NOMO-1 (cell line): ENCODE measurements at regions not wholly inside any gene's neighbourhood (a gene's known extent, or its start where the extent isn't known, plus 50 kb on each side); places are given as distances from the start of the nearest gene placed in this dataset.

ENCODE experiments used
- DNase-seq, 2 experiments: peaks; one replicate each; lab custom pipeline; 2025; ENCODE audit not compliant: unreplicated experiment in 2 of 2; lab: John Stamatoyannopoulos, UW

DNA sequence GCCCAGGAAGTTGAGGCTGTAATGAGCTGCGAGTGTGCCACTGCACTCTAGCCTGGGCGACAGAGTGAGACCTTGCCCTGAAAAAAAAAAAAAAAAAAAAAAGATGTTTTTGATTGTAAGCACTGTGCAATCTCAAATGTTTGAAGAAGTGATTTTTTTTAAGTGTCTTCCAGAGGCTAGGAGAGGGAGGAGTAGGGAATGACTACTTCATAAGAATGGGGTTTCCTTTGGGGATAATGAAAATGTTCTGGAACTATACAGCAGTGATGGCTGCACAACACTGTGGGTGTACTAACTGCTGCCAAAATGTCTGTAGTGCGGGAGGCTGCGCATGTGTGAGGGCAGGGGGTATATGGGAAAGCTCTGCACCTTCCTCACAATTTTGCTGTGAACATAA, 83.7 kb downstream of the MCFD2 start:
- no peak for DNase-seq

DNA sequence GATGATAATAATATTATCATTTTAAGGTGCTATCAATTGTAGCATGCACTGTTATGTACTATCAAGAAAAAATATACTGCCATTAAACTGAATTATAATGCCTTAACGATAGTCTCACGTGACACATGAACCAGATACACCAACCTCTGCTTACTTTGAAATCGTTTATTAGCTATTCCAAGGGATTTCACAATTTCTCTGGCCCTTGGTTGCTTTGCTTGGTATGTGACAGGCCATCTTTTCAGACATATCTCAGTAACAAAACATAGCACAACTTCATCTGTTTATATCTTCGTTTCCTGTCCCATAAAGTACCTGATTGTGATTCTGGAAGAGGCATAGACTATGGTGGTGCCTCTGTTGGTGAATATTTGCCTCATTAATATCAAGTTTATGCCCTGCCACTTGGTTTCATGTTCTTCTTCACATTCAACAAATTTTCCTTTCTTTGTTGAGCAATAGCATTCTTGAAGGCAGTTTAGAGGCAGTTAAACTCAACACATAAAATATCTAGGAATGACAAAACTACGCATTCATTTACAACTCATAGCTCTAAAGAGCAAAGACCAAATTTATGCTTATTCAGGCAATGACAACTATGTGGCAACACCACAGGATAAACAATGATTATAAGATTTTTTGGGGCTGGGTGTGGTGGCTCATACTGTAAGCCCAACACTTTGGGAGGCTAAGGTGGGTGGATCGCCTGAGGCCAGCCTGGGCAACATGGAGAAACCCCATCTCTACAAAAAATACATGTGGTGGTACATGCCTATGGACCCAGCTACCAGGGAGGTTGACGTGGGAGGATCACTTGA, 84.3 kb downstream of the MCFD2 start:
- no peak for DNase-seq

DNA sequence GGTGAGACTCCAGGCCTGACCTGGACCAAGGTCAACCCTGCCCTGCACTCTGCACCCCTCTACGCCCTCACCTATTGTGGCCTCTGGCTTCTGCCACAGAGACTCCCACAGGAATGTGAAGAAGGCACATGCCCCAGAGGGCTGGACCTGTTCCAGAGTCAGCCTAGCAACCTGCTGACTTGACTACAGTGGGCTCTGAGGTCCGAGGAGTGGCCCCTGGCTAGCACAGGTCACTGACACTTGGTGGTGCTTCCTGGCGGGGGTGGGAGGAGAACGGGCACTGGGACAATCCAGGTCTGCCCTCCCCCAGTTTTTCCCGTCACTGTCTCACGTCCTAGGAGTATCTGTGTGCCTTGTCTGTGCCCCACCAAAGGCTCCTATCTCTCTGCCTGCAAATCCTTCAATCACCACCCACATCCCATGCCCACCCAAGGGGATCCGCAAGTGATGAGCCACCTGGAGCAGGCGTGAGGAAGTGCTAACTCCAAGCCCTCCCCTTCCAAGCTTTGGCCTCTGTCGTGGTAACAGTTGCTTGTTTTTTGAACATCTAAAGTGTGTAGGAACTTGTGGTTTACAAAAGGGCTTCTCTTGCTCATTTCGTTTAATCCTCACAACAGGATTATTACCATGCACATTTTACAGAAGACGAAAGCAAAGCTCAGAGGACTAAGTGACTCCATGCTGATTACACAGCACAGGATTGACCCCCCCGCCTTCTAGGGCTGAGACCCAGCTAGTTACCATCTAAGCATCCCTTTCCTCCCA, 86.2 kb downstream of the MCFD2 start:
- DNase-seq: no peak

DNA sequence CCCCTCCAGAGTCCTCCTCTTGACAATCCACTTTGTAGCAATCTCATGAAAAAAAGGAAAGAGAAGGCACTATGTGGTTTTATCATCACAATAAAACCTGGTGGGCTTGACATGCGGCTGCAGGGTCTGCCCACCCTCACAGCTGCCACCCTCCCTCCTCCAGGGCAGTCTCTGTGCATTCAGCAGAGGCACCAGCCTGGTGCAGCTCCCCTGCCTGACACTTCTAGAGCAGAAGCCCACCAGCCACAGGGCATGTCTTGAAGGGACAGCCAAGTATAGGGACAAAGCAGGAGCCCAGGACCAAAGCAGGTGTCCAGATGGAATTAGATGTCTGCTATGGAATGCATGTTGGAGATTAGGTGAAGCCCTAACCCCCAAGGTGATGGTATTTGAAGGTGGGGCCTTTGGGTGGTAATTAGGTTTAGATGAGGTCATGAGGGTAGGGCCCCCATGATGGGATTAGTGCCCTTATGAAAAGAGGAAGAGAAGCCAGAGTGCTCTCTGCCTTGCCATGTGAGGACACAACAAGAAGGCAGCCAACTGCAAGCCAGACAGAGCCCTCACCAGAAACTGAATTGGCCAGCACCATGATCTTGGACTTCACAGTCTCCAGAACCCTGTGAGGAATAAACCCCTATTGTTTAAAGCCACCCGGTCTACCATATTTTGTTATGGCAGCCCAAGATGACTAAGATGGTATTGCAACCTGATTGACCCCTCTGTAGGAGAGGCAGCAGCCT, 86.9 kb downstream of the MCFD2 start:
- no peak for DNase-seq

DNA sequence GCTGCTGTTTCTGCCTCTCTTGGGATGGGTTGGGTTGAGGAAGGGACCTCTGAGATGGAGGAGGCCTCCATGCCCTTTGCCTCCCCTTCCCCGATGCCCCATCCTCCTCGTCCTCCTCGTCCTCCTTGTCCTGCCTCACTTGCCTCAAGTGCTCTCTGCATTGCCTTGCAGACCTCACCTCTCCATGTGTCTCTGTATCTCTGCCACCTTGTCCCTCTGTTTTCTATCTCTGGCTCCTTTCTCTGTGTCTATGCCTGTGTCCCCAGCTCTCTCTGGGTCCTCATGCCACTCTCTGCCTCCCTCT, 87.5 kb downstream of the MCFD2 start:
- no peak for DNase-seq

DNA sequence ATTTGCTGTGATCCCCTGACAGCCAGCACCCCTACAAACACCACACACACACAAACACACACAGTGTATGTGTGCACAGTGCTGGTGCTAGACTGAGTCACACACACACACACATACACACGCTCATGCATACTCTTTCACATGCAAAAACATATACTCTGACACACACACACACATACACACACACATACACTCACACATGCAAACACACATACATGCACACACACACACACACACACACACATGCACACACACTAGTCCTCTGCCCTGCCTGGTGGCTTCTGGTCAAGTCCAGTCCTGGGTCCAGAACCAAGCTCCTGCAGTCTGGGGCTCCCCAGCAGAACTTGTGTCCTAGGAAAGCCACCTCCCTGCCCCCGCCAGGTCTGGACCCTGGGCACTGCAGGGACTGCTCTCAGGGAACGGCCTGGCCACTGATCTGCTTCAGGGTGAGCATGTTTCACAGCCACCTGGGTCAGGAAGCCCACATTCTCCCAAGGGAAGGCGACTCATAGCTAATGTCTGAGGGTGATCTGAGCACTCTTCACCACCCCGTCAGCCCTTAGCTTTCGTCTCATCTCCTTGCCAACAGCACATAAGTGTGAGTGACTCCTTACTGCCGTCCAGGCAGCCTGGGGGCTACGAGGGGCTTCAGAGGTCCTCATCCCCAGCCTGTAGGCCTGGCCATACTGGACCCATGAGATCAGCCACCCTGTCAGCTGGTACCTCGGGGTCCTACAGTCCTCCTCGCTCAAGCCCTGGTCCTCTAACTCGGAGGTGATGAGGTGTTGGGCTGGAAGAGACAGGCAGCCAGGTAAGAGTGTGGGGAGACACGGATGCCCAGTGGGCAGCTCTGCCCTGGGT, 88.1 kb downstream of the MCFD2 start:
- DNase-seq: no peak

DNA sequence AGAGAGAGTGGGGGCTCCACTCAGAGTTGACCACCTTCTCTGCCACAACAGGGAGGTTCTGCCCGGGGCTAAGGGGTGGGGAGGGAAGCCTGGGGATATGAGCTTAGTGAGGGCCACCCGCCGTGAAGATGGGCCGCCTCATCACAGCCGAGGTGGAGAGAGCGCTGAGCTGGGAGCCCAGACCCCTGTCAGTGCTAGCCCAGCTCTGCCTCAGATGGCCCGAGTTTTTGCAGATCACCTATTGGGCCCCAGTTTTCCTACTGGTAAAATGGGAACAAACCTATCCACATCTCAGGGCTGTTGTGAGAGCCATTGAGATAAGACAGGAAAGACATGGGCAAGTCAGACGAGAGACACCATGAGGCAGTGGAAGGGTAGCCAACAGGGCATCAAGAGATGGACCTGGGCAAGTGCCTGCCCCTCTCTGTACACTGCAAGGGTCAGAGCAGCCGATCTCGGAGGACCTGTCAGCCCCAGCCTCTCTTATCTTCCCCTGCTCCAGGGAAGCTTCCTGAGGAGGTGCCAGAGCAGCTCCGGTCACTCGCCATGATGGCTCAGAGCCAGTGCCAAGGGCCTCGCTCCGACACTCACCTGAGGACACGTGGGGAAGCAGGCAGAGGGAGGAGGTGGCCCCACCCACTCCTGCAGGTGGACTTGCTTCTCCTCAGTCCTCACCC, 88.9 kb downstream of the MCFD2 start:
- DNase-seq: no peak

DNA sequence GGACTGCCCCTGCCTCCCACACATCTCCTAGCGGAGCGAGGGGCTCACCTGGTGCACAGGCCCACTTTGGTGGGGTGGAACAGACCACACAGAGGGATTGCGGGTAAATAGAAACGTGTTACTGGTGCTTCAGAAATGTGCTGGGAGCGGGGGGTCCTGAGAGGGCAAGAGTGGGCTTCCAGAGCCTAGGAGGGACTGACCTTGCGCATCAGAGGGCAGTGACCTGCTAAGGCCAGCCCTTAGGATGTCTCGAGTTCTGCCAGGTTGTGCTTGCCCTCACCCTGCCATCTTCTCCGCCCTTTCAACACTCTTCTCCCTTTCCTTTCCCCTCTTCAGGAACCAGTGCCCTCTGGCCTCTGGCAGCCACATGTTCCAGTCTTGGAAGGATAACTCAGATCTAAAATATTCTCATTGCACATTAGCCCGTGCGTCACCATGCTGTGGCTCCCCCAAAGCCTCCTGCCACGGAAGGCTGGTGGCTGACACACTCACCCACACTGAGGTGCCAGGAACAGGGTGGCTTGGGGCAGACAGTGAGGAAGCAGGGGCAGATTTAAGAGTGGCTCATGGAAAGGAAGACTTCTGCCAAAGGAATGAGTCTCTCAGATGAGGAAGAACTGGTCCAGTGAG, 89.6 kb downstream of the MCFD2 start:
- no peak for DNase-seq

DNA sequence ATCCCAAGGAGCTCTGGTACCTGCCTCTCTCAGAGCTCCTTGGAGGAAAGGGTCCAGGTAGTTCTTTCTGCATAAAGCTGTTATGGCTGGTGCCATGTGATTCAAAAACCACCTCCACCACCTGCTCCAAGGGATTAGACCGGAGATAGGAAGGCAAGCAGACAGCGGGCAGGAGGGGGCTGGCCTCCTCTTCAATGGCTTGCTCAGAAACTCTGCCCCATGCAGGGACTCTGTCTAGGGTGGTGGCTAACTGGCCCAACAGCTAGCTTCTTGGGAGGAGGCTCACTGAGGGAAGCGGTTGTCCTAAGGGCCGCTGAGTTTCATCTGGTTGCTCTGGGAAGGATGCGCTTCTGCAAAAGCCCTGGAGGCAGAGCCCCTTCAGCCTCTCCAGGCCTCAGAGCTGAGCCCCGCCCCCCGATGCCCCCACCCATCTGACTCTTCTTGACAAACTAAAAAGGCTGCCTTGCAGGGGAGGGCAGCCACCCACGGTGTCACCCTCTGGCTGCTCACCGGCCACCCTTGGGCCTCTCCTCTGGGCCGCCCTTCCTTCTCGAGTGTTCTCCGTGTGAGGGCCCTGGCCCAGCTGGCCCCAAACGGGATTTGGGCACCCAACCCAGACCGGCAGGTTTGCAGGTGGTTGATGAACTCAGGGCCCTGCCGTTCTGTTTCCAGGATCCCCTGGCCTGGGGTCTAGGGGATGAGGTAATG, 90.2 kb downstream of the MCFD2 start:
- no peak for DNase-seq

DNA sequence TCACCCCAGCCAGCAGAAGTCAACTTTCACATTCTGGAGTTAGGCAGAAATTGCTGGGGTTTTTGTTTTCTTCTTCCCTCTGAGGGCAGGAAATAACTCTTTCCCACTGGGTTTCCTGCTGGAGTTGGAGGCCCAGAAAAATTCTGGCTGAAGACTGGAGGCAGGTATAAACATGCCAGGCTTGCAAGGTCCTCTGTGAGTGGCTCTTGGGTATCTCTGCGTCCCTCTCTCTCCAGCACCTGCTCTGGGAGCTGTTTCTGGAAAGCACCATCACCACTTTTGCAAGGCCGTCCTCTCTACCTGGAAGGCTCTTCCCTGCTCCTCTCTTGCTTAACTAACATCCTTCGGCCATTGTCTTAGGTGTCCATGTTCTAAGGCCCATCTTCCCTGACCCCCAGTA, 91.0 kb downstream of the MCFD2 start:
- no peak for DNase-seq

DNA sequence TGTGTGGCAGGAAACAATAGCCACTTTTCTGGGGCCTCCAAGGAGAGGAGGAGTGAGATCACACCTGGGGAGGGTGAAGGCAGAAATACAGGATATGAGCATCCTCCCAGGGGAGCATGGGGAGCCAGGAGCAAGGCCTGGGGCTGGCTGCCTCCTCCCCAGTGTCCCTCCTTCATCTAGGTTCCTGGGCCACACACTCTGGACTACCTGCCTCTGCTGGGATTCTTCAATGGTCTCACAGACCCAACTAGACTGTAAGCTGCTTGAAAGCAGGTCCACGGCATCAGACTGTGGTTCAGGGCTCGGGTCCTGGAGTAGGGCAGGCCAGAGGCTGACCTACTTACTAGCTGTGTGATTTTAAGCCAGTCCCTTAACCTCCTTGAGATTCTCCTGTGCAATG, 94.0 kb downstream of the MCFD2 start:
- DNase-seq: no peak

DNA sequence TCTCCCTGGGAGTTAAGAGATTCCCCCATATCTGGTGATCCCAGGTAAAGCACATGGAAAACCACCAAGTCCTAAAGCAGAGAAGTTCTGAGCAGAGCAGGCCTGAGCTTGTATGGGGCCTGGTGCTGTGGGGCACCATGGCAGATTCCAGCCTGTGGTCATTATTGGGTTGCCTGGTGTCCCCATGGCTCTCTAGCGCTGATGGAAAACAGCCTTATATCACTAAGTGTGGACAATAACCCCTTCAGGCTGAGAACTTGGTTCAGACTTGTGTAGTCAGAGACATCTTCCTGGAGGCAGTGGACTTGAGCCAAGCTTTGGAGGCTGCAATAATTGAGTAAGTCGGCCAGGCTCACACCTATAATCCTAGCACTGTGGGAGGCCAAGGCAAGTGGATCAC, 96.8 kb downstream of the MCFD2 start:
- DNase-seq: no peak

DNA sequence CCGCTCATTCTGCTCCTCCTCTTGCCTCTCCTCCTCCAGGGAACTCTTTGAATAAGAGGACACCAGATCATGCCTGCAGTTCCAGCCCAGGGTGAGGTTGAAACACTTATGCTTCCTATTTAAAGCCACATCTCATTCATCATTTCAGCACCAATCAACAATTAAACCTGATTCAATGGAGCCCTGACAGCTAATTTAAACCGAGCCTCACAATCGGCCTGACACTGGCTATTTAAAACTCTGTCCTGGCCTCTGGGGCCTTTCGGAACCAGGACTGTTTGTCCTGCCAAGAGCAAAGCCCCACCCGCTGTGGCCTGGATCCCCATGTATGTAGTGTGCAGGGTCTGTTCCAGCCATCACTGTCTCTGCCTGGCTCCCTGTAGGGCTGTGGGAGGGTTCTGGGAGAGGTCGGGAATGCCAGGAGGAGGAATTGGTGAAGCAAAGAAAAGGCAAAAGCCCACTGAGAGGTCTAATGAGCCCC, 97.4 kb downstream of the MCFD2 start:
- DNase-seq: no peak

DNA sequence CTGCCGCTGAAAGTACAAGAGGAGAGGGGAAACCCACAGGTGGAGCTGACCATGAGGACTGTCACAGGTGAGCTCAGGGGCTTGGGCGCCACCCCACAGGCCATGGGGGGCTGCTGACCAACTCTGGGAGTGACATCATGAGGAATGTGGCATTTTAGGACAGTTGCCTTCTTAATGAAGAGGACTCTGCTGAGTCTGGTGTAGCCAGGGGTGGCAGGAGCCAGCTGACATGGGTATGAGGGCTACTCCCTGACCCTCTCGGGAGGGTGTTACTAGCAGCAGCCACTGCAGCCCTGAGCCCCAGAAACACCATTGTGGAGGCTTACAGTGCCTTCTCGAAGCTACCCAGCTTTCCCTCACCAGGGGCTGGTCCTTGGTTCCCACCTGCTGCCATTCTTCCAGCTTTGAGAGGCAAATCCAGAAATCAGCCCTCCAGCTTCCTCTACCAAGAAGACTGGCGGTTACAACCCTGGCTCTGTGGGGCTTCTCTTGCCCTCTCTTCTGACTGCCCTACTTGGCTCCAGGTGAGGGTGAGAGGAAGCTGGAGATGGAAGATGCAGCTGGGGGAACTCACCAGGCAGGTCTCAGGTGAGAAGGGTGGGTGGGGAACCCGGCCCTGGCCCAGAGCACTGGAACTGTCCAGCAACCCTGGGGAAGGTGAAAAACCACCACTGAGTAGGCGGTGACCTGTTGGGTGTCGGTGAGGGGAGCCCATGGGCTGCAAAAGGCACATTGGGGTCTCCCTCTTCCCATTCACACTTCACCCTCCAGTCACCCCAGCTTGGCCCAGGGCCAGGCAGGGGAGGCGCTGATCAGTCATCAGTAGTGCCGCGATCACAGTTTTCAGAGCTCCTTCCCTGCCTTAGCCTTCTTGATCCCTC, 98.5 kb downstream of the MCFD2 start:
- DNase-seq: no peak

DNA sequence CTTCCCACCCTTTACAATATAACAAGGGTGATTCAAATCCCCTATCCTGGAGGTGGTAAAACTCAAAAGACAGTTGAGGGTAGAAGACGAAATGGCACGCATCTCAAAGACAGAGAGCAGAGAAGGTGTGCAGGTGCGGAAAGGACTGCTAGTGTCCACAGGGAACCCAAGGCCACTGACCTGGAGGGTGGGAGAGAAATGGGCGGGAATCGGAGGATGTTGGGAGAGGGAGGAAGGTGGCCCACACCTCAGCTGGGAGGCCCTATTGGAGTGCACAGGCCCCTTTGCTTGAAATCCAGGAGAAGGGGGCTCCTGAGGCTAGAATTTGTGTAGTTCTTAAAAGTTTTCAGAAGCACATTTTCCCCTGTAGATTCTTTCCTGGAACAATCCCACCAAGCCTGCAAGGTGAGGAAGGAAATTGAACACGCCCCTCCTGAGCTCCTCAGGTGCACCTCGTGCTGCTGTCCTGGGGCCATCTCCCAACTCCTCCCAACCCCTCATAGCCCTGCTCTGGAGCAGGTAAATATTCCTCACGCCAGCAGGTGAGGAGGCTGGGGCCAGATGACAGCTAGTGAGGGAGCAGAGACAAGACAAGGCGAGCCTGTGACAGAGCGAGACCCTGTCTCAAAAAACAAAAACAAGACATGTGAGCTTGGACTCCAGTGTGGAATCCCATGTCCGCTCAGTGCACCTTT, 99.3 kb downstream of the MCFD2 start:
- DNase-seq: no peak

DNA sequence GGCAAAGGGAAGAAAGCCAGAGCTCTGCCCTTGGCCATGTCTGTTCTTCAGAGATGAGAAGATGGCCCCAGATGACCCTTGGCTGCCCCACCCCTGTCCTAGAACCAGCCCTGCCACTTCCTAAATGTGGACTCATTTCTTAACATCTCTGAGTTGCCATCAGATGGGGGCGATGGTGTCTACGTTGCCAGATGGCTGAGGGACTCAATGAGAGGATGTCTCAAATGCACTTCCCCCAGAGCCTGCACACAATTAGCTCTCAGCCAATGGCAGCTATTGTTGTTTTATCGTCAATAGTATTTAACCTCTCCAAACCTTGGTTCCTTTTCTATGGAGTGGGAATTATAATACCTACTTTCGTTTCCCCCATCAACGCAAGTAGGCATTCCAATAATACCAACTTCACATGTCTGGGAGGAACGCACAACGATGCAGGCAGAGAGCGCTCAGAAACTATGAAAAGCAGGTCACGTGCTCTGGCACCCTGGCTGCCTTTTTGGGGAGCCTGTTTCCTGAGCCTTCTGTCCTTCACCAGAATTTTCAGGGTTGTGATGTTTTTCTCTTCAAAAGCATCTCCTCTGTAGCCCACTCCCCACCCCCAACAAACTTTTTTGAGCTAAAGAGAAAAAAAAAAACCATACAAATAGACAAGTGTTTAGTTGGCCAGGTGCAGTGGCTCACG, 100.3 kb downstream of the MCFD2 start:
- peak in 1 of 2 experiments; percentile 22 for DNase-seq
